Fibroblast of lung (primary cell): ENCODE measurements at regions not wholly inside any gene's neighbourhood (a gene's known extent, or its start where the extent isn't known, plus 50 kb on each side); places are given as distances from the start of the nearest gene placed in this dataset.

Source experiments
- DNase-seq, 2 donors: peaks; one replicate each; pipeline versions ENCODE4 v3.0.0 to v3.0.0-alpha.2; 2010; ENCODE audit warnings: low read depth in 2 of 2
- H2AFZ ChIP-seq: 2 replicates; pipeline ENCODE4 v1.5.1; 2012; ENCODE audit warnings: low read length, control low read depth, inconsistent platforms
- H3K27ac ChIP-seq: 2 replicates; pipeline ENCODE4 v1.5.1; 2011; ENCODE audit warnings: low read length, control low read depth; ENCODE audit not compliant: insufficient read depth
- H3K27me3 ChIP-seq: 2 replicates; pipeline ENCODE4 v1.5.1; 2011; ENCODE audit warnings: mild to moderate bottlenecking, low read length; ENCODE audit not compliant: control insufficient read depth, insufficient read depth
- H3K36me3 ChIP-seq: 2 replicates; pipeline ENCODE4 v1.5.1; 2011; ENCODE audit warnings: low read length; ENCODE audit not compliant: control insufficient read depth, insufficient read depth
- H3K4me1 ChIP-seq: 2 replicates; pipeline ENCODE4 v1.5.1; 2011; ENCODE audit warnings: low read length; ENCODE audit not compliant: control insufficient read depth, insufficient read depth; ENCODE audit errors: extremely low read depth
- H3K4me2 ChIP-seq: 2 replicates; pipeline ENCODE4 v1.5.1; 2011; ENCODE audit warnings: low read length, control low read depth; ENCODE audit not compliant: insufficient read depth; ENCODE audit errors: extremely low read depth
- H3K4me3 ChIP-seq, 4 experiments: fragments of 200-600 bp in 1 of 4; sonication (generic) in 1 of 4; replicated peaks in 1 of 4; 2 replicates each; pipeline ENCODE4 v1.5.1; 2011 to 2016; ENCODE audit warnings: low read length in 4 of 4, low read depth in 3 of 4, mild to moderate bottlenecking in 3 of 4, control low read depth in 2 of 4, inconsistent platforms in 1 of 4, mixed read lengths in 1 of 4; ENCODE audit not compliant: insufficient read depth in 1 of 4; ENCODE audit errors: control extremely low read depth in 1 of 4
- H3K79me2 ChIP-seq: 2 replicates; pipeline ENCODE4 v1.5.1; 2012; ENCODE audit warnings: mild to moderate bottlenecking, low read length, inconsistent platforms; ENCODE audit not compliant: control insufficient read depth, insufficient read depth
- H3K9ac ChIP-seq: 2 replicates; pipeline ENCODE4 v1.5.1; 2011; ENCODE audit warnings: mild to moderate bottlenecking, low read length, control low read depth; ENCODE audit not compliant: insufficient read depth
- H3K9me3 ChIP-seq: 2 replicates; pipeline ENCODE4 v1.5.1; 2012; ENCODE audit warnings: low read depth, low read length; ENCODE audit not compliant: control insufficient read depth, insufficient read depth
- H4K20me1 ChIP-seq: 2 replicates; pipeline ENCODE4 v1.5.1; 2011; ENCODE audit warnings: low read length; ENCODE audit not compliant: control insufficient read depth, insufficient read depth; ENCODE audit errors: extremely low read depth
- EZH2 ChIP-seq: IDR thresholded peaks from 2 replicates; pipeline ENCODE4 v1.5.1; 2012; ENCODE audit warnings: low read length, control low read depth, mild to moderate bottlenecking; ENCODE audit errors: missing control alignments
- TF ChIP-seq, protein P1 (sequence below), 2 donors: IDR thresholded peaks in 1 of 2; conservative IDR thresholded peaks in 1 of 2; 1 replicate in 1 of 2; 2 replicates in 1 of 2; pipeline ENCODE4 v1.5.1; 2011 to 2012; ENCODE audit warnings: low read length in 2 of 2, control low read depth in 1 of 2, inconsistent platforms in 1 of 2, low read depth in 1 of 2, mild to moderate bottlenecking in 1 of 2

DNA sequence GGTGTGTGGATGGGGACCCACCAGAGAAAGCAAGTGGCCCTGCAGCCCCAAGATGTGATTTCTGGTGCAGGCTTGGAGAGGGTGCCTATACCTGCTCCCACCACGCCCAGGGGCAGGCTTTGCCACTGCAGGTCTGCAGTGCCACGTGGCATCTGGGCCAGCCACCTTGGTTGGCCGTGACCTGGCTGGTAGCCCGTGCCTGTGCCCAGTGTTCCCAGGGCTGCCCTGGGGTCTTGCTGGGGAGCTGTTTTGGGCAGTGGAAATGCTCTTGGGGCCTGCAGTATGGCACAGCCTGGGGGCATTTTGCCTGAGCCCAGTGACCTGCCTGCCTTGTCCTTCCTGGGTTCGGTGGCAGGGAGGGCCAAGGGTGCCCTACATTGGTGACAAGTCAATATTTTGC, 203.4 kb downstream of the UBE3A start:
- no peaks in the 10 kb centered on the region for H3K79me2 ChIP-seq
- H2AFZ ChIP-seq: no peak overlapping the region
- no peak overlapping the region for H3K9ac ChIP-seq
- H4K20me1 ChIP-seq: no peaks in the 10 kb centered on the region
- no peaks in the 10 kb centered on the region for H3K4me1 ChIP-seq
- H3K36me3 ChIP-seq: no peaks in the 10 kb centered on the region
- TF ChIP-seq, protein P1, sequence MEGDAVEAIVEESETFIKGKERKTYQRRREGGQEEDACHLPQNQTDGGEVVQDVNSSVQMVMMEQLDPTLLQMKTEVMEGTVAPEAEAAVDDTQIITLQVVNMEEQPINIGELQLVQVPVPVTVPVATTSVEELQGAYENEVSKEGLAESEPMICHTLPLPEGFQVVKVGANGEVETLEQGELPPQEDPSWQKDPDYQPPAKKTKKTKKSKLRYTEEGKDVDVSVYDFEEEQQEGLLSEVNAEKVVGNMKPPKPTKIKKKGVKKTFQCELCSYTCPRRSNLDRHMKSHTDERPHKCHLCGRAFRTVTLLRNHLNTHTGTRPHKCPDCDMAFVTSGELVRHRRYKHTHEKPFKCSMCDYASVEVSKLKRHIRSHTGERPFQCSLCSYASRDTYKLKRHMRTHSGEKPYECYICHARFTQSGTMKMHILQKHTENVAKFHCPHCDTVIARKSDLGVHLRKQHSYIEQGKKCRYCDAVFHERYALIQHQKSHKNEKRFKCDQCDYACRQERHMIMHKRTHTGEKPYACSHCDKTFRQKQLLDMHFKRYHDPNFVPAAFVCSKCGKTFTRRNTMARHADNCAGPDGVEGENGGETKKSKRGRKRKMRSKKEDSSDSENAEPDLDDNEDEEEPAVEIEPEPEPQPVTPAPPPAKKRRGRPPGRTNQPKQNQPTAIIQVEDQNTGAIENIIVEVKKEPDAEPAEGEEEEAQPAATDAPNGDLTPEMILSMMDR (conservative IDR thresholded peaks at IDR 0.05 in 1 of 2, IDR thresholded peaks at IDR 0.05 in 1 of 2; ENCODE audit: low read depth in 1 of 2, low read length in 2 of 2): no peak
- TF ChIP-seq EZH2: no peak
- H3K27ac ChIP-seq: no peak overlapping the region
- no peak overlapping the region for H3K4me3 ChIP-seq
- H3K4me2 ChIP-seq: no peak overlapping the region
- DNase-seq: no peak
- H3K9me3 ChIP-seq: no peaks in the 10 kb centered on the region
- H3K27me3 ChIP-seq: no peaks in the 10 kb centered on the region

DNA sequence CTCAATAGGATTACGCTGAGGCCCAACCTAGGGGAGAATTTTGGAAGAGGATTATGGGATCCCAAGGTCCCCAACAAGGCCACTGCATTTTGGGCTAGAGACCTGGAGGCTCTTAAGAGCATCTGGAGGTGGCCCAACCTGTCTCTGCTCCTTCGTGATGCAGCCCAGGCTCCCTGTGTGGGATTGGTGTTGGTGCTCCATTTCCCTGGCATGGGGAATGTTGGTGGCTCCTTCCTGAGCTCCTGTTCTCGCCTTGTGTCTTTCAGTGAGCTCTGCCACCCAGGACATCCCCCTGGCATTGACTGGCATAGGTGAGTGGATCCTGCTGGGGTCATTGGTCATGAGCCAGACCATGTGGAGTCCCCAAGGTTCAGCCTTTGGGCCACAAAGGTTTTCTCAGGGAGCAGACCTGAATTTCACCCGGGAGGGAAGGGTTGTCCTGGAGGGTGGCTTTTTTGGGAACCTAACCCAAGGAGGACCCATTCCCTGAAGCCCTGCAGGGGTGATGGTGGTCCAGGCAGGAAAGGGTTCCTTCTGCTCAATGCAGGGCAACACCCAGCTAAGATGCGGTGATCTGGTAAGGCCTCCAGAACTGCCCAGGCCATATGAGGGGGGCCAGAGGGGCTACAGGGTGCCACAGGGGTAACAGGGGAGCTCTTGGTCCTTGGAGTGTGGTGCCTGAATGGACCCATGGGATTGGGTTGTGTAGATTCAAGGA, 202.5 kb downstream of the UBE3A start:
- Histone ChIP-seq H3K27me3 (no peaks in the 10 kb centered on the region), H3K9ac (no peak overlapping the region), H3K4me3 (no peak overlapping the region), H2AFZ (no peak overlapping the region), H4K20me1 (no peaks in the 10 kb centered on the region), H3K36me3 (no peaks in the 10 kb centered on the region), H3K27ac (no peak overlapping the region), H3K79me2 (no peaks in the 10 kb centered on the region), H3K4me1 (no peaks in the 10 kb centered on the region), H3K4me2 (no peak overlapping the region), H3K9me3 (no peaks in the 10 kb centered on the region)
- DNase-seq: no peak
- TF ChIP-seq, protein P1 (conservative IDR thresholded peaks at IDR 0.05 in 1 of 2, IDR thresholded peaks at IDR 0.05 in 1 of 2; ENCODE audit: low read depth in 1 of 2, low read length in 2 of 2): no peak
- no peak for TF ChIP-seq EZH2

DNA sequence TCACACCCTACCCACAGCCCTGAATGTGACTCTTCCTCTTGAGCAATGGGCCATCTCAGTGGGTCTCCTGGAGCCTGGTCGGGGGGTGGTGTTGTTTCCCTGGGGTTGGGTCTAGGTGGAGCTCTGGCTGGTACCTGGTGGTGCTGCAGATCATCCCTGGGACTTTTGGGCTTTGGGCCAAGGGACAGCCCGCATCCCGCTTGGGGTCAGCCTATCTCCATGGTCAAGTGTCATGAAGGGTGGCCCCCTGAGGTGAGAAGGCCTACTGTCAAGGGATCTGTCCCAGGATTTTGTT, 202.0 kb downstream of the UBE3A start:
- Histone ChIP-seq H3K4me3 (no peak overlapping the region), H3K27ac (no peak overlapping the region), H3K4me1 (no peaks in the 10 kb centered on the region), H3K27me3 (no peaks in the 10 kb centered on the region), H2AFZ (no peak overlapping the region), H3K9ac (no peak overlapping the region), H3K9me3 (no peaks in the 10 kb centered on the region), H3K79me2 (no peaks in the 10 kb centered on the region), H3K4me2 (no peak overlapping the region), H3K36me3 (no peaks in the 10 kb centered on the region), H4K20me1 (no peaks in the 10 kb centered on the region)
- TF ChIP-seq EZH2: no peak
- TF ChIP-seq, protein P1 (conservative IDR thresholded peaks at IDR 0.05 in 1 of 2, IDR thresholded peaks at IDR 0.05 in 1 of 2; ENCODE audit: low read depth in 1 of 2, low read length in 2 of 2): no peak
- no peak for DNase-seq
